ENCODE measurements at regions not wholly inside any gene's neighbourhood (a gene's known extent, or its start where the extent isn't known, plus 50 kb on each side); places are given as distances from the start of the nearest gene placed in this dataset.

DNA sequence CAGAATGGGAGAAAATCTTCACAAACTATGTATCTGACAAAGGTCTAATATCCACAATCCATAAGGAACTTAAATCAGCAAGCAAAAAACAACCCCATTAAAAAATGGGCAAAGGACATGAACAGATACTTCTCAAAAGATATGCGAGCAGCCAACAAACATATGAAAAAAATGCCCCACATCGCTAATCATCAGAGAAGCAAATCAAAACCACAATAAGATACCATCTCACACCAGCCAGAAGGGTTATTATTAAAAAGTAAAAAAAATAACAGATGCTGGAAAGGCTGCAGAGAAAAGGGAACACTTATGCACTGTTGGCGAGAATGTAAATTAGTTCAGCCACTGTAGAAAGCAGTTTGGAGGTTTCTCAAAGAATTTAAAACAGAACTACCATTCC, 80.2 kb upstream of the ATP11B start:
- DNase-seq (ENCODE audit: low read depth), result no peak
- TF ChIP-seq, protein P1, sequence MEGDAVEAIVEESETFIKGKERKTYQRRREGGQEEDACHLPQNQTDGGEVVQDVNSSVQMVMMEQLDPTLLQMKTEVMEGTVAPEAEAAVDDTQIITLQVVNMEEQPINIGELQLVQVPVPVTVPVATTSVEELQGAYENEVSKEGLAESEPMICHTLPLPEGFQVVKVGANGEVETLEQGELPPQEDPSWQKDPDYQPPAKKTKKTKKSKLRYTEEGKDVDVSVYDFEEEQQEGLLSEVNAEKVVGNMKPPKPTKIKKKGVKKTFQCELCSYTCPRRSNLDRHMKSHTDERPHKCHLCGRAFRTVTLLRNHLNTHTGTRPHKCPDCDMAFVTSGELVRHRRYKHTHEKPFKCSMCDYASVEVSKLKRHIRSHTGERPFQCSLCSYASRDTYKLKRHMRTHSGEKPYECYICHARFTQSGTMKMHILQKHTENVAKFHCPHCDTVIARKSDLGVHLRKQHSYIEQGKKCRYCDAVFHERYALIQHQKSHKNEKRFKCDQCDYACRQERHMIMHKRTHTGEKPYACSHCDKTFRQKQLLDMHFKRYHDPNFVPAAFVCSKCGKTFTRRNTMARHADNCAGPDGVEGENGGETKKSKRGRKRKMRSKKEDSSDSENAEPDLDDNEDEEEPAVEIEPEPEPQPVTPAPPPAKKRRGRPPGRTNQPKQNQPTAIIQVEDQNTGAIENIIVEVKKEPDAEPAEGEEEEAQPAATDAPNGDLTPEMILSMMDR (IDR thresholded peaks at IDR 0.05; ENCODE audit: insufficient read depth, low read length), result no peak
- H3K4me3 ChIP-seq (ENCODE audit: low read depth, low read length), result no peak overlapping the region

DNA sequence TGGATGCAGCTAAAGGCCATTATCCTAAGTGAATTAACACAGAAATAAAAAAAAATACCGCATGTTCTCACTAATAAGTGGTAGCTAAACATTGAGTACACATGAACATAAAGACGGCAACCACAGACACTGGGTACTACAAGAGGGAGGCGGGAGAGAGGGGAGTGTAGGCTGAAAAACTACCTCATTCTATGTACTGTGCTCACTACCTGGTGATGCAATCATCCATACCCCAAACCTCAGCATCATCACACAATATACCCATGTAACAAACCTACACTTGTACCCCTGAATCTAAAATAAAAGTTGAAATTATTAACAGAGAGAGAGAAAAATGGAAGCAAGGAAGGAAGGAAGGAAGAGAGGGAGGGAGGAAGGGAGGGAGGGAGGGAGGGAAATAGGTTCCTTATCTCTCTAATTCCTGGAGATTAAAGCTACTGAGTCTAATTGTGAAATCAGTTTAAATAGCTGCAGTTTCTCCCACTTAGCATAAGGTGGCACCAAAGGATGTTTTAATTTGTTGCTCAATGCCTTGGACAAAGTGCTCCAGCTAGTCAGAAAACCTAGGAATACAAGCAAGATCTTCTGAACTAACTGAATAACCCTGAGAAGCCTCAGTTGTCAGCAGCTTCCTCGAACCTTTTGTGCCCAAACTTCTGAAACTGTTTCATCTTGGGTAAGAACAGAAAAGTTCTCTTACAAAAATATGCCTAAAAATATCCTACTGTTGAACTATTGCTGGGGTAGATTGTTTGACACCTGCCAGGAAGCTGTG, 79.4 kb upstream of the ATP11B start:
- DNase-seq (ENCODE audit: low read depth), result peak; percentile 85
- H3K4me3 ChIP-seq (ENCODE audit: low read depth, low read length), result no peak overlapping the region
- TF ChIP-seq, protein P1 (IDR thresholded peaks at IDR 0.05; ENCODE audit: insufficient read depth, low read length), result peak; percentile 66

DNA sequence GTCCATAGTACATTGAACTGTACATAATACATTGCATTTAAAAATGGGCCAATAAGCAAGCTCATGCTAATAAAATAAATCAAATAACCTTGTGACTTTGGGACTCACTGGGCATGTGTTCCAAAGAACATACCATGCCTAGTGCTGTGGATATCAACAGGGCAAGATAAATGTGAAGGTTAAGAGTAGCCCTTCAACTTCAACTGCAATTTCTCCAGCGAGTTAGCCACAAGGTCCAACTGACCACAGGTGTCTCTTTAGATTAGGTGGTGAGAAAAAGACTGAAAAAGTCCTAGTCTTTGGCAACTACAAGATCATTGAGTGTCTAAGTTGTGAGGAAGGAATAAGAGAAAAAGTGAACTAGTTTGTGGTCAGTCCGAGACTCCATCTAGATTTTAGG, 78.3 kb upstream of the ATP11B start:
- no peak overlapping the region for H3K4me3 ChIP-seq (ENCODE audit: low read depth, low read length)
- no peak for DNase-seq (ENCODE audit: low read depth)
- TF ChIP-seq, protein P1 (IDR thresholded peaks at IDR 0.05; ENCODE audit: insufficient read depth, low read length), result no peak

DNA sequence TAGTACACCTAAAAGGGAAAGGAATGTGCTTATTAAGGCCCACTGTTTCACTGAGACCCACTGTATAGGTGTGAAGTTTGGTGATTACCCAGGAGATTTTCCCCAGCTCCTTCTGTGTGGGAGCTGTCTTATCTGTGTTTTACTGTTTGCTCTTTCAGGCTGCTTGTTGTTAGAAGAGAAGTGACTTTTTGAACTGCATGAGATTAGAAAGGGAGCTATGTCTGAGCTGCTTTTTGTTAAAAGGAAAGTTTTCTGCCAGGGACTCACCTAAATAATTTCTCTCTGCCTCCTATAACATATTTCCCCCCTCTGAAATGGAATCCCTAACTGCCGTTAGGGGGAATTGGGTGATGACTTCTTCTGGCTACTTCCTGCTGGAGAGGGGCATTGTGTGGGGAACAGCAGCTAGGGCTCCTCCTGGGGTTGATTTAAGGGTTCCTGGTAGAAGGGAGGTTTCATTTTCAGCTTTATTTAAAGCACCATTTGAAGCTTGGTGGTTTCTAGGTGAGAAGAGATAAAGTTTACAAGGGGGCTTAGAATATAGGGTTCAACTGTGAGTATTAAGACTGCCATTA, 77.1 kb upstream of the ATP11B start:
- no peak overlapping the region for H3K4me3 ChIP-seq (ENCODE audit: low read depth, low read length)
- no peak for DNase-seq (ENCODE audit: low read depth)
- TF ChIP-seq, protein P1 (IDR thresholded peaks at IDR 0.05; ENCODE audit: insufficient read depth, low read length), result no peak

DNA sequence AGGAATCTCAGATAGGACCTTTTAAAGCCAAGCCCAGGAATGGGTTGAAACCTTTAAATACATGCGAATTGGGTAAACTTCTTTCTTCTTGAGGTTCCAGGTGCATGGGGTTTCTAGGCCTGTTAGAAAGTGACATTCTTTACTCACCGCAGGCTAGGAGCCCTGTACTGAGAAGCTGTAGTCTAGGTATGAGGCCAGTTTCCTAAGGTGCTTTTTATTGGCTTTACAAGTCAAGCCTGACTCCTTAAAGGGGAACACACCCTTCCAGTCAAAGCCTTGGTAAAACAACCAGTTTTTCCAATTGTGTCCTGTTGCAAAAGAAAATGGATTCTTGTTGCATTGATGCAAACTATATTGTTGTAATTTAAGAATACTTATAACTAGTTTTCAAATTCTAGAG, 76.1 kb upstream of the ATP11B start:
- TF ChIP-seq, protein P1 (IDR thresholded peaks at IDR 0.05; ENCODE audit: insufficient read depth, low read length), result no peak
- DNase-seq (ENCODE audit: low read depth), result no peak
- no peak overlapping the region for H3K4me3 ChIP-seq (ENCODE audit: low read depth, low read length)

DNA sequence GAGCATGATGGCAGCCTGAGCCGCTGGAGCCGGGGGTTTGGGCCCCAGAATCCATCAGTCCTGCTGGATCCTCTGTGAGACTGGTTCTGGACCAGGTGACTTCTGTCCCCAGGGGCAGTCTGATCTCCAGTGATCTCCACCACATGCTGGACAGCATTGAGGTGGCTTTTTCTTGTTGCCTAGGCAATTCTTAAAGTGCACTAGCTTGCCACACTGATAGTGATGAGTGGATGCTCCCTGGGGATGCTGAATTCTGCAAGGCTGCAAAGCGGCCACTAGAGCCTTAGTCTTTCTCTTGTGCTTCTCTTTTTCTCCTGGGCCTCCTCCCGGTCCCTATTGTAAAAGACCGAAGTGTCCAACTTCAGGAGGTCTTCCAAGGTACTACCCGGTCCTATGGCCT, 70.4 kb upstream of the ATP11B start:
- no peak overlapping the region for H3K4me3 ChIP-seq (ENCODE audit: low read depth, low read length)
- TF ChIP-seq, protein P1 (IDR thresholded peaks at IDR 0.05; ENCODE audit: insufficient read depth, low read length), result no peak
- DNase-seq (ENCODE audit: low read depth), result no peak

All from fibroblast of the aortic adventitia (primary cell).